ENCODE measurements at regions not wholly inside any gene's neighbourhood (a gene's known extent, or its start where the extent isn't known, plus 50 kb on each side); places are given as distances from the start of the nearest gene placed in this dataset.
A peak's percentile ranks its signal among the peaks of the same experiment; 100 is the strongest.

- no peak for DNase-seq
- in situ Hi-C loops (cut with HindIII; ENCODE audit: low pct_ligation_motif_present, low pct_unique_long_range_greater_than_20kb, low sequenced_read_pairs), result no loop called here
Measured at GRCh38 chr18:22355598-22355997, 62.1 kb downstream of the CTAGE1 start.

- in situ Hi-C loops (cut with HindIII; ENCODE audit: low pct_ligation_motif_present, low pct_unique_long_range_greater_than_20kb, low sequenced_read_pairs), result no loop called here
Measured at GRCh38 chr18:22355069-22355468, 62.6 kb downstream of the CTAGE1 start.

GRCh38 chr18:22349966-22350365 lies 67.7 kb downstream of the CTAGE1 start:
- in situ Hi-C loops (cut with HindIII; ENCODE audit: low pct_ligation_motif_present, low pct_unique_long_range_greater_than_20kb, low sequenced_read_pairs), result no loop called here

More at GRCh38 chr18:22355069-22355468, 62.6 kb downstream of the CTAGE1 start:
- DNase-seq, result no peak

GRCh38 chr18:22349317-22349898 lies 68.3 kb downstream of the CTAGE1 start:
- DNase-seq, result no peak
- in situ Hi-C loops (cut with HindIII; ENCODE audit: low pct_ligation_motif_present, low pct_unique_long_range_greater_than_20kb, low sequenced_read_pairs), result no loop called here

More at GRCh38 chr18:22349966-22350365, 67.7 kb downstream of the CTAGE1 start:
- no peak for DNase-seq

- in situ Hi-C loops (cut with HindIII; ENCODE audit: low pct_ligation_motif_present, low pct_unique_long_range_greater_than_20kb, low sequenced_read_pairs), result no loop called here
- no peak for DNase-seq
Measured at GRCh38 chr18:22348521-22349316, 69.0 kb downstream of the CTAGE1 start.

- in situ Hi-C loops (cut with HindIII; ENCODE audit: low pct_ligation_motif_present, low pct_unique_long_range_greater_than_20kb, low sequenced_read_pairs), result no loop called here
- DNase-seq, result no peak
Measured at GRCh38 chr18:22347606-22348511, 69.9 kb downstream of the CTAGE1 start.

- in situ Hi-C loops (cut with HindIII; ENCODE audit: low pct_ligation_motif_present, low pct_unique_long_range_greater_than_20kb, low sequenced_read_pairs), result no loop called here
Measured at GRCh38 chr18:22346953-22347605, 70.6 kb downstream of the CTAGE1 start.

GRCh38 chr18:22346401-22346952 lies 71.2 kb downstream of the CTAGE1 start:
- DNase-seq, result no peak
- in situ Hi-C loops (cut with HindIII; ENCODE audit: low pct_ligation_motif_present, low pct_unique_long_range_greater_than_20kb, low sequenced_read_pairs), result no loop called here

More at GRCh38 chr18:22346953-22347605, 70.6 kb downstream of the CTAGE1 start:
- no peak for DNase-seq

GRCh38 chr18:22345718-22346117 lies 72.0 kb downstream of the CTAGE1 start:
- in situ Hi-C loops (cut with HindIII; ENCODE audit: low pct_ligation_motif_present, low pct_unique_long_range_greater_than_20kb, low sequenced_read_pairs), result no loop called here
- DNase-seq, result no peak

- in situ Hi-C loops (cut with HindIII; ENCODE audit: low pct_ligation_motif_present, low pct_unique_long_range_greater_than_20kb, low sequenced_read_pairs), result no loop called here
Measured at GRCh38 chr18:22344908-22345670, 72.6 kb downstream of the CTAGE1 start.

GRCh38 chr18:22344445-22344844 lies 73.3 kb downstream of the CTAGE1 start:
- in situ Hi-C loops (cut with HindIII; ENCODE audit: low pct_ligation_motif_present, low pct_unique_long_range_greater_than_20kb, low sequenced_read_pairs), result no loop called here
- no peak for DNase-seq

More at GRCh38 chr18:22344908-22345670, 72.6 kb downstream of the CTAGE1 start:
- DNase-seq, result no peak

- no peak for DNase-seq
- in situ Hi-C loops (cut with HindIII; ENCODE audit: low pct_ligation_motif_present, low pct_unique_long_range_greater_than_20kb, low sequenced_read_pairs), result no loop called here
Measured at GRCh38 chr18:22343613-22344012, 74.1 kb downstream of the CTAGE1 start.

GRCh38 chr18:22342625-22343024 lies 75.1 kb downstream of the CTAGE1 start:
- DNase-seq, result peak; percentile 25
- in situ Hi-C loops (cut with HindIII; ENCODE audit: low pct_ligation_motif_present, low pct_unique_long_range_greater_than_20kb, low sequenced_read_pairs), result no loop called here

- no peak for DNase-seq
- in situ Hi-C loops (cut with HindIII; ENCODE audit: low pct_ligation_motif_present, low pct_unique_long_range_greater_than_20kb, low sequenced_read_pairs), result no loop called here
Measured at GRCh38 chr18:22340331-22340730, 77.4 kb downstream of the CTAGE1 start.

- in situ Hi-C loops (cut with HindIII; ENCODE audit: low pct_ligation_motif_present, low pct_unique_long_range_greater_than_20kb, low sequenced_read_pairs), result no loop called here
Measured at GRCh38 chr18:22339913-22340312, 77.8 kb downstream of the CTAGE1 start.

GRCh38 chr18:22337833-22338232 lies 79.9 kb downstream of the CTAGE1 start:
- in situ Hi-C loops (cut with HindIII; ENCODE audit: low pct_ligation_motif_present, low pct_unique_long_range_greater_than_20kb, low sequenced_read_pairs), result no loop called here
- no peak for DNase-seq

More at GRCh38 chr18:22339913-22340312, 77.8 kb downstream of the CTAGE1 start:
- no peak for DNase-seq

GRCh38 chr18:22337306-22337705 lies 80.4 kb downstream of the CTAGE1 start:
- DNase-seq, result no peak
- in situ Hi-C loops (cut with HindIII; ENCODE audit: low pct_ligation_motif_present, low pct_unique_long_range_greater_than_20kb, low sequenced_read_pairs), result no loop called here

- DNase-seq, result no peak
- in situ Hi-C loops (cut with HindIII; ENCODE audit: low pct_ligation_motif_present, low pct_unique_long_range_greater_than_20kb, low sequenced_read_pairs), result no loop called here
Measured at GRCh38 chr18:22336406-22336805, 81.3 kb downstream of the CTAGE1 start.

All from ACHN (cell line).